HCT116 (cell line): ENCODE measurements at regions not wholly inside any gene's neighbourhood (a gene's known extent, or its start where the extent isn't known, plus 50 kb on each side); places are given as distances from the start of the nearest gene placed in this dataset.

Source experiments
- ATAC-seq: fragments of 200-7000 bp; cut with Tn5 transposase; 2 replicates; pipeline ENCODE4 v1.9.1; 2020; ENCODE audit warnings: mild to moderate bottlenecking, moderate library complexity
- BruUV-seq: library from RNA; stranded (reverse); fragments of 400-500 nt; replicated peaks from 2 replicates; lab custom pipeline; 2021; lab: Mats Ljungman, UMichigan
- CTCF ChIA-PET: fragments of 300-600 bp; sonication (Branson Sonifier 250); formaldehyde crosslinking; loops from one replicate; lab custom pipeline; 2021; ENCODE audit warnings: antibody characterized with exemption; lab: Charles Lee
- POLR2A ChIA-PET: fragments of 300-600, 350-600 bp; sonication (Branson Sonifier 250); formaldehyde crosslinking; loops from one replicate; lab custom pipeline; 2021; ENCODE audit warnings: antibody characterized with exemption; lab: Charles Lee
- RAD21 ChIA-PET, 2 experiments: fragments of 300-600 bp; sonication (Branson Sonifier 250); formaldehyde crosslinking; loops; one replicate each; lab custom pipeline; 2023; ENCODE audit warnings: low total read pairs in 2 of 2; ENCODE audit not compliant: uncharacterized antibody in 2 of 2, unreplicated experiment in 2 of 2, low non-redundant PET in 1 of 2; lab: Charles Lee
- DNase-seq: peaks from one replicate; pipeline ENCODE4 v3.0.0-alpha.2; 2010; ENCODE audit warnings: low read depth, low spot score
- H2AFZ ChIP-seq: fragments of 200-600 bp; shearing (Covaris generic), sonication (generic); 2 replicates; pipeline ENCODE4 v1.6.1; 2017; ENCODE audit warnings: low read depth, mixed run types, mixed read lengths, antibody characterized with exemption, low read length; ENCODE audit not compliant: poor library complexity, severe bottlenecking
- H3K27ac ChIP-seq: 2 replicates; pipeline ENCODE4 v1.5.1; 2012; ENCODE audit warnings: low read depth, low read length
- H3K27me3 ChIP-seq: fragments of 200-600 bp; sonication (generic); 2 replicates; pipeline ENCODE4 v1.6.1; 2016; ENCODE audit warnings: mixed run types, low read length, mixed read lengths; ENCODE audit not compliant: insufficient read depth
- H3K36me3 ChIP-seq, 2 experiments: fragments of 200-500 bp in 1 of 2; fragments of 200-600 bp in 1 of 2; sonication (Bioruptor generic) in 1 of 2; sonication (generic) in 1 of 2; 2 replicates each; pipeline versions ENCODE4 v1.5.1 to v1.6.1; 2014 to 2016; ENCODE audit warnings: low read length in 2 of 2, inconsistent platforms in 1 of 2, mixed read lengths in 1 of 2, mixed run types in 1 of 2; ENCODE audit not compliant: insufficient read depth in 2 of 2, control insufficient read depth in 1 of 2
- H3K4me1 ChIP-seq, 2 experiments: fragments of 200-600 bp in 1 of 2; sonication (generic) in 1 of 2; 2 replicates each; pipeline versions ENCODE4 v1.5.1 to v1.6.1; 2012 to 2017; ENCODE audit warnings: low read length in 2 of 2, inconsistent platforms in 1 of 2, mild to moderate bottlenecking in 1 of 2, mixed read lengths in 1 of 2, mixed run types in 1 of 2, moderate library complexity in 1 of 2; ENCODE audit not compliant: insufficient read depth in 2 of 2, control insufficient read depth in 1 of 2
- H3K4me2 ChIP-seq: fragments of 200-600 bp; sonication (generic); 2 replicates; pipeline ENCODE4 v1.6.1; 2017; ENCODE audit warnings: mixed run types, low read length, mixed read lengths
- H3K4me3 ChIP-seq, 2 experiments: fragments of 200-600 bp in 1 of 2; sonication (generic) in 1 of 2; replicated peaks in 1 of 2; 2 replicates each; pipeline ENCODE4 v1.5.1; 2011 to 2016; ENCODE audit warnings: low read length in 2 of 2, control low read depth in 1 of 2, low read depth in 1 of 2, mild to moderate bottlenecking in 1 of 2, mixed read lengths in 1 of 2, mixed run types in 1 of 2
- H3K79me2 ChIP-seq: fragments of 200-600 bp; sonication (generic); 2 replicates; pipeline ENCODE4 v1.6.1; 2017; ENCODE audit warnings: mild to moderate bottlenecking, mixed run types, low read length, moderate library complexity, mixed read lengths; ENCODE audit not compliant: insufficient read depth
- H3K9ac ChIP-seq: fragments of 200-600 bp; sonication (generic); 2 replicates; pipeline ENCODE4 v1.6.1; 2016; ENCODE audit warnings: low read length, mixed read lengths
- H3K9me2 ChIP-seq: fragments of 200-600 bp; sonication (generic), shearing (Covaris generic); 2 replicates; pipeline ENCODE4 v1.6.1; 2017; ENCODE audit warnings: mixed run types, mild to moderate bottlenecking, moderate library complexity; ENCODE audit not compliant: insufficient read depth
- H3K9me3 ChIP-seq, 2 experiments: fragments of 200-500 bp in 1 of 2; fragments of 200-600 bp in 1 of 2; sonication (Bioruptor generic) in 1 of 2; sonication (generic) in 1 of 2; 2 replicates each; pipeline ENCODE4 v1.6.1; 2014 to 2017; ENCODE audit warnings: low read length in 2 of 2, mixed read lengths in 2 of 2, inconsistent platforms in 1 of 2, low read depth in 1 of 2, mild to moderate bottlenecking in 1 of 2, mixed run types in 1 of 2, moderate library complexity in 1 of 2; ENCODE audit not compliant: control insufficient read depth in 1 of 2, insufficient read depth in 1 of 2
- H4K20me1 ChIP-seq: fragments of 200-600 bp; sonication (generic), shearing (Covaris generic); 2 replicates; pipeline ENCODE4 v1.6.1; 2017; ENCODE audit warnings: mixed run types, mild to moderate bottlenecking, moderate library complexity; ENCODE audit not compliant: insufficient read depth
- CBX3 ChIP-seq: IDR thresholded peaks from 2 replicates; pipeline ENCODE4 v1.6.1; 2012; ENCODE audit warnings: low read depth
- CEBPB ChIP-seq: IDR thresholded peaks from 2 replicates; pipeline ENCODE4 v1.6.1; 2012; ENCODE audit warnings: low read depth
- CTCF ChIP-seq, 3 experiments: fragments of 200-600 bp in 1 of 3; sonication (generic) in 1 of 3; IDR thresholded peaks in 2 of 3; conservative IDR thresholded peaks in 1 of 3; 2 replicates each; pipeline ENCODE4 v1.5.1; 2012 to 2017; ENCODE audit warnings: low read depth in 2 of 3, low read length in 2 of 3, antibody characterized with exemption in 1 of 3, borderline replicate concordance in 1 of 3, control low read depth in 1 of 3, mild to moderate bottlenecking in 1 of 3, mixed read lengths in 1 of 3, mixed run types in 1 of 3, moderate library complexity in 1 of 3; ENCODE audit not compliant: insufficient read depth in 1 of 3
- EGR1 ChIP-seq: IDR thresholded peaks from 2 replicates; pipeline ENCODE4 v1.6.1; 2012; ENCODE audit warnings: low read depth
- ELF1 ChIP-seq: IDR thresholded peaks from 2 replicates; pipeline ENCODE4 v1.6.1; 2012; ENCODE audit warnings: low read depth, borderline replicate concordance
- EZH2 ChIP-seq: fragments of 200-600 bp; sonication (generic); IDR thresholded peaks from 2 replicates; pipeline ENCODE4 v1.6.1; 2017; ENCODE audit warnings: antibody characterized with exemption, mixed run types
- EZH2phosphoT487 ChIP-seq: fragments of 200-600 bp; IDR thresholded peaks from 2 replicates; pipeline ENCODE4 v1.6.1; 2018; ENCODE audit warnings: antibody characterized with exemption, borderline replicate concordance
- FOSL1 ChIP-seq: IDR thresholded peaks from 2 replicates; pipeline ENCODE4 v1.6.1; 2012; ENCODE audit warnings: low read depth
- JUND ChIP-seq: IDR thresholded peaks from 2 replicates; pipeline ENCODE4 v1.6.1; 2012
- POLR2A ChIP-seq: IDR thresholded peaks from 2 replicates; pipeline ENCODE4 v1.7.0; 2011; ENCODE audit warnings: borderline replicate concordance; ENCODE audit not compliant: insufficient read depth, insufficient read length; ENCODE audit errors: extremely low read depth
- POLR2AphosphoS5 ChIP-seq: IDR thresholded peaks from 2 replicates; pipeline ENCODE4 v1.6.1; 2011; ENCODE audit warnings: mild to moderate bottlenecking, low read depth, low read length, moderate library complexity
- REST ChIP-seq: IDR thresholded peaks from 2 replicates; pipeline ENCODE4 v1.6.1; 2012; ENCODE audit warnings: low read depth
- SIN3A ChIP-seq: IDR thresholded peaks from 2 replicates; pipeline ENCODE4 v1.6.1; 2012; ENCODE audit warnings: low read depth
- SP1 ChIP-seq: IDR thresholded peaks from 2 replicates; pipeline ENCODE4 v1.6.1; 2012; ENCODE audit warnings: low read depth
- SRF ChIP-seq: IDR thresholded peaks from 2 replicates; pipeline ENCODE4 v1.6.1; 2012; ENCODE audit warnings: low read depth
- TCF7L2 ChIP-seq: IDR thresholded peaks from 2 replicates; pipeline ENCODE4 v1.7.0; 2011; ENCODE audit warnings: borderline replicate concordance, inconsistent platforms; ENCODE audit not compliant: insufficient read depth, insufficient read length; ENCODE audit errors: extremely low read depth
- YY1 ChIP-seq: IDR thresholded peaks from 2 replicates; pipeline ENCODE4 v1.6.1; 2011; ENCODE audit warnings: low read length, low read depth, moderate library complexity, mild to moderate bottlenecking; ENCODE audit not compliant: insufficient replicate concordance; ENCODE audit errors: extremely low read depth
- ZFX ChIP-seq: fragments of 450-650 bp; IDR thresholded peaks from 2 replicates; pipeline ENCODE4 v1.6.1; 2017
- intact Hi-C: fragments of 100-400 bp; cut with micrococcal nuclease; formaldehyde crosslinking; loops from 2 replicates; pipeline ENCODE4 v1.10.0; 2022
- TF ChIP-seq, protein P1 (sequence below): IDR thresholded peaks from 2 replicates; pipeline ENCODE4 v1.6.1; 2011; ENCODE audit warnings: mild to moderate bottlenecking, low read length, moderate library complexity; ENCODE audit not compliant: insufficient replicate concordance; ENCODE audit errors: extremely low read depth
- TF ChIP-seq, protein P2 (sequence below): IDR thresholded peaks from 2 replicates; pipeline ENCODE4 v1.6.1; 2012

- ChIA-PET POLR2A (no interaction called here), RAD21 (no interaction called here), CTCF (no interaction called here)
- Histone ChIP-seq H3K4me1 (no peaks in the 10 kb centered on the region), H3K4me2 (no peak overlapping the region), H3K27me3 (no peaks in the 10 kb centered on the region), H3K9ac (no peak overlapping the region), H3K4me3 (no peak overlapping the region), H3K9me2 (no peaks in the 10 kb centered on the region), H3K36me3 (no peaks in the 10 kb centered on the region), H3K79me2 (no peaks in the 10 kb centered on the region), H4K20me1 (no peaks in the 10 kb centered on the region), H3K27ac (no peak overlapping the region), H2AFZ (no peak overlapping the region), H3K9me3 (peaks cover 4 to 15% of the 10 kb centered on the region in 2 experiments; a peak in 2 of 4 replicates)
- no peak for TF ChIP-seq ELF1
- TF ChIP-seq REST: no peak
- no peak for TF ChIP-seq YY1
- no peak for TF ChIP-seq POLR2AphosphoS5
- TF ChIP-seq POLR2A: no peak
- no peak for TF ChIP-seq CEBPB
- TF ChIP-seq SIN3A: no peak
- TF ChIP-seq CTCF (IDR thresholded peaks at IDR 0.05 in 2 of 3, conservative IDR thresholded peaks at IDR 0.05 in 1 of 3; ENCODE audit: borderline replicate concordance in 1 of 3, insufficient read depth in 1 of 3, low read depth in 2 of 3, low read length in 2 of 3): no peak
- no peak for TF ChIP-seq SRF
- TF ChIP-seq ZFX: no peak
- no peak for TF ChIP-seq TCF7L2
- TF ChIP-seq EZH2: no peak
- no peak for TF ChIP-seq JUND
- TF ChIP-seq, protein P1, sequence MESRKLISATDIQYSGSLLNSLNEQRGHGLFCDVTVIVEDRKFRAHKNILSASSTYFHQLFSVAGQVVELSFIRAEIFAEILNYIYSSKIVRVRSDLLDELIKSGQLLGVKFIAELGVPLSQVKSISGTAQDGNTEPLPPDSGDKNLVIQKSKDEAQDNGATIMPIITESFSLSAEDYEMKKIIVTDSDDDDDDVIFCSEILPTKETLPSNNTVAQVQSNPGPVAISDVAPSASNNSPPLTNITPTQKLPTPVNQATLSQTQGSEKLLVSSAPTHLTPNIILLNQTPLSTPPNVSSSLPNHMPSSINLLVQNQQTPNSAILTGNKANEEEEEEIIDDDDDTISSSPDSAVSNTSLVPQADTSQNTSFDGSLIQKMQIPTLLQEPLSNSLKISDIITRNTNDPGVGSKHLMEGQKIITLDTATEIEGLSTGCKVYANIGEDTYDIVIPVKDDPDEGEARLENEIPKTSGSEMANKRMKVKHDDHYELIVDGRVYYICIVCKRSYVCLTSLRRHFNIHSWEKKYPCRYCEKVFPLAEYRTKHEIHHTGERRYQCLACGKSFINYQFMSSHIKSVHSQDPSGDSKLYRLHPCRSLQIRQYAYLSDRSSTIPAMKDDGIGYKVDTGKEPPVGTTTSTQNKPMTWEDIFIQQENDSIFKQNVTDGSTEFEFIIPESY: no peak
- TF ChIP-seq CBX3: no peak
- TF ChIP-seq SP1: no peak
- no peak for TF ChIP-seq FOSL1
- no peak for TF ChIP-seq EZH2phosphoT487
- TF ChIP-seq EGR1: no peak
- TF ChIP-seq, protein P2, sequence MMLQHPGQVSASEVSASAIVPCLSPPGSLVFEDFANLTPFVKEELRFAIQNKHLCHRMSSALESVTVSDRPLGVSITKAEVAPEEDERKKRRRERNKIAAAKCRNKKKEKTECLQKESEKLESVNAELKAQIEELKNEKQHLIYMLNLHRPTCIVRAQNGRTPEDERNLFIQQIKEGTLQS: no peak
- intact Hi-C loops: no loop called here
- DNase-seq (no peak), ATAC-seq (no peak)
- no TSS peak for BruUV-seq
These were observed 738.0 kb downstream of the EPHA7 start for GRCh38 chr6:92681401-92681800.
